H9 (cell line): ENCODE measurements at regions not wholly inside any gene's neighbourhood (a gene's known extent, or its start where the extent isn't known, plus 50 kb on each side); places are given as distances from the start of the nearest gene placed in this dataset.

Source experiments
- DNase-seq: peaks from one replicate; pipeline ENCODE4 v3.0.0-alpha.2; 2017
- H2AFZ ChIP-seq: one replicate; pipeline ENCODE4 v1.6.1; 2013; ENCODE audit warnings: mild to moderate bottlenecking, low read length, control low read depth, moderate library complexity
- H2AK5ac ChIP-seq: 2 replicates; pipeline ENCODE4 v1.6.1; 2013; ENCODE audit warnings: low read length, control low read depth, mixed read lengths; ENCODE audit not compliant: insufficient read length
- H2BK120ac ChIP-seq: one replicate; pipeline ENCODE4 v1.6.1; 2013; ENCODE audit warnings: low read depth, mild to moderate bottlenecking, low read length, control low read depth, inconsistent platforms; ENCODE audit not compliant: poor library complexity, severe bottlenecking
- H2BK12ac ChIP-seq: 2 replicates; pipeline ENCODE4 v1.6.1; 2013; ENCODE audit warnings: low read length, control low read depth, mixed read lengths, low read depth; ENCODE audit not compliant: insufficient read length
- H2BK15ac ChIP-seq: 2 replicates; pipeline ENCODE4 v1.6.1; 2013; ENCODE audit warnings: low read depth, low read length, control low read depth
- H2BK20ac ChIP-seq: one replicate; pipeline ENCODE4 v1.6.1; 2013; ENCODE audit warnings: low read depth, mild to moderate bottlenecking, low read length, control low read depth, inconsistent platforms; ENCODE audit not compliant: poor library complexity, severe bottlenecking
- H2BK5ac ChIP-seq: 2 replicates; pipeline ENCODE4 v1.6.1; 2013; ENCODE audit warnings: low read length, control low read depth, mixed read lengths; ENCODE audit not compliant: insufficient read length
- H3K14ac ChIP-seq: 2 replicates; pipeline ENCODE4 v1.6.1; 2013; ENCODE audit warnings: low read length, control low read depth; ENCODE audit not compliant: insufficient read depth
- H3K18ac ChIP-seq: 2 replicates; pipeline ENCODE4 v1.6.1; 2013; ENCODE audit warnings: low read depth, mild to moderate bottlenecking, mixed read lengths, low read length, control low read depth; ENCODE audit not compliant: insufficient read length
- H3K23ac ChIP-seq: 2 replicates; pipeline ENCODE4 v1.6.1; 2013; ENCODE audit warnings: low read length, control low read depth, mixed read lengths, low read depth; ENCODE audit not compliant: insufficient read length
- H3K23me2 ChIP-seq: 2 replicates; pipeline ENCODE4 v1.6.1; 2013; ENCODE audit warnings: low read depth, mild to moderate bottlenecking, mixed read lengths, low read length, control low read depth; ENCODE audit not compliant: insufficient read length, poor library complexity, severe bottlenecking
- H3K27ac ChIP-seq: 2 replicates; pipeline ENCODE4 v1.5.1; 2013; ENCODE audit warnings: low read length, control low read depth, mixed read lengths, low read depth; ENCODE audit not compliant: insufficient read length
- H3K27me3 ChIP-seq: 2 replicates; pipeline ENCODE4 v1.6.1; 2013; ENCODE audit warnings: low read length, control low read depth, inconsistent platforms; ENCODE audit not compliant: insufficient read depth
- H3K4ac ChIP-seq: 2 replicates; pipeline ENCODE4 v1.6.1; 2013; ENCODE audit warnings: low read depth, mild to moderate bottlenecking, control low read depth, inconsistent platforms, low read length, moderate library complexity
- H3K4me1 ChIP-seq: 2 replicates; pipeline ENCODE4 v1.6.1; 2013; ENCODE audit warnings: low read length, control low read depth, inconsistent platforms; ENCODE audit not compliant: insufficient read depth
- H3K4me2 ChIP-seq: 2 replicates; pipeline ENCODE4 v1.6.1; 2013; ENCODE audit warnings: low read length, control low read depth, mixed read lengths; ENCODE audit not compliant: insufficient read length, insufficient read depth
- H3K56ac ChIP-seq: 2 replicates; pipeline ENCODE4 v1.6.1; 2013; ENCODE audit warnings: low read depth, mild to moderate bottlenecking, mixed read lengths, low read length, control low read depth; ENCODE audit not compliant: insufficient read length
- H3K79me1 ChIP-seq: 2 replicates; pipeline ENCODE4 v1.6.1; 2013; ENCODE audit warnings: low read depth, mild to moderate bottlenecking, moderate library complexity, low read length, control low read depth, inconsistent platforms; ENCODE audit not compliant: insufficient read depth, poor library complexity, severe bottlenecking
- H3K79me2 ChIP-seq: 2 replicates; pipeline ENCODE4 v1.6.1; 2013; ENCODE audit warnings: low read length, control low read depth, inconsistent platforms; ENCODE audit not compliant: insufficient read depth
- H3K9ac ChIP-seq: 2 replicates; pipeline ENCODE4 v1.6.1; 2013; ENCODE audit warnings: low read length, control low read depth, mixed read lengths; ENCODE audit not compliant: insufficient read length; ENCODE audit errors: extremely low read depth
- H3K9me3 ChIP-seq: one replicate; pipeline ENCODE4 v1.6.1; 2013; ENCODE audit warnings: low read depth, low read length, inconsistent platforms; ENCODE audit not compliant: control insufficient read depth
- H3T11ph ChIP-seq: one replicate; pipeline ENCODE4 v1.6.1; 2013; ENCODE audit warnings: mild to moderate bottlenecking, low read length, control low read depth, inconsistent platforms
- H4K20me1 ChIP-seq: one replicate; pipeline ENCODE4 v1.6.1; 2013; ENCODE audit not compliant: control insufficient read depth, insufficient read length, insufficient read depth
- H4K5ac ChIP-seq: 2 replicates; pipeline ENCODE4 v1.6.1; 2013; ENCODE audit warnings: low read depth, mild to moderate bottlenecking, mixed read lengths, low read length, control low read depth; ENCODE audit not compliant: insufficient read length
- H4K8ac ChIP-seq: replicated peaks from 2 replicates; pipeline ENCODE4 v1.6.1; 2013; ENCODE audit warnings: low read length, control low read depth, mixed read lengths, low read depth; ENCODE audit not compliant: insufficient read length
- H4K91ac ChIP-seq: 2 replicates; pipeline ENCODE4 v1.6.1; 2013; ENCODE audit warnings: low read depth, mild to moderate bottlenecking, moderate library complexity, mixed read lengths, low read length, control low read depth; ENCODE audit not compliant: insufficient read length
- H3K27ac Mint-ChIP-seq, 3 experiments: 2 replicates in 2 of 3; 3 replicates in 1 of 3; pipeline ENCODE4 v1.8.0; 2020 to 2021; ENCODE audit warnings: mixed read lengths in 3 of 3, mild to moderate bottlenecking in 1 of 3, moderate library complexity in 1 of 3
- H3K27me3 Mint-ChIP-seq: 2 replicates; pipeline ENCODE4 v1.8.0; 2021; ENCODE audit warnings: low read depth, mild to moderate bottlenecking, moderate library complexity, mixed read lengths
- H3K36me3 Mint-ChIP-seq, 3 experiments: 2 replicates in 2 of 3; 3 replicates in 1 of 3; pipeline ENCODE4 v1.8.0; 2020 to 2021; ENCODE audit warnings: low read depth in 3 of 3, mixed read lengths in 3 of 3; ENCODE audit not compliant: insufficient read depth in 1 of 3
- H3K4me1 Mint-ChIP-seq, 2 experiments: 2 replicates each; pipeline ENCODE4 v1.8.0; 2020; ENCODE audit warnings: mixed read lengths in 2 of 2
- H3K4me3 Mint-ChIP-seq, 2 experiments: 2 replicates in 1 of 2; 3 replicates in 1 of 2; pipeline ENCODE4 v1.8.0; 2020 to 2021; ENCODE audit warnings: mild to moderate bottlenecking in 2 of 2, mixed read lengths in 2 of 2, moderate library complexity in 1 of 2
- H3K9me3 Mint-ChIP-seq, 2 experiments: 2 replicates in 1 of 2; 3 replicates in 1 of 2; pipeline ENCODE4 v1.8.0; 2020; ENCODE audit warnings: mild to moderate bottlenecking in 2 of 2, mixed read lengths in 2 of 2, moderate library complexity in 1 of 2
- WGBS: extraction: QIAGEN DNeasy Blood & Tissue Kit; methylation state at CpG from one replicate; pipeline ENCODE4 v1.1.7; 2013; ENCODE audit warnings: missing lambda C conversion rate, low lambda C conversion rate, mixed read lengths; ENCODE audit not compliant: insufficient read length; ENCODE audit errors: extremely low coverage; 5-methylcytosine and 5-hydroxymethylcytosine counted together
- TF ChIP-seq, protein P1 (sequence below): fragments of 200-600 bp; sonication (generic); conservative IDR thresholded peaks from 3 replicates; pipeline ENCODE4 v1.8.0; 2021; ENCODE audit warnings: antibody characterized with exemption, mild to moderate bottlenecking

DNA sequence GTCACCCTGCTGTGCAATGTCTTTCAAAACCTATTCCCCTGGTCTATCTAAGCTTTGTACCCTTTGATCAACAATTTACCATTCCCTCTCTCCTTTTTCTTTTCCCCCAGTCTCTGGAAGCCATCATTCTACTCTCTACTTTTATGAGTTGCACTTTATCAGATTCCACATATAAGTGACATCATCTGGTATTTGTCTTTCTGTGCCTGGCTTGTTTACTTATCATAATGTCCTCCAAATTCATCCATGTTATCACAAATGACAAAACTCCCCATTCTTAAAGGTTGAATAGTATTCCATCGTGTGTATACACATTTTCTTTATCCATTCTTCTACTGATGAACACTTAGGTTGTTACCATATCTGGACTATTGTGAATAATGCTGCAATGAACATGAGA, 344.2 kb upstream of the CCNH start:
- Histone ChIP-seq H3T11ph (no peak overlapping the region), H2BK5ac (no peak overlapping the region)
- no CpG with 5 or more reads among the region's 1 CpG for WGBS

More for the DNA sequence above, 344.2 kb upstream of the CCNH start:
- Mint-ChIP-seq H3K9me3 (no peaks in the 10 kb centered on the region), H3K27ac (no peak overlapping the region), H3K27me3 (no peaks in the 10 kb centered on the region), H3K36me3 (no peaks in the 10 kb centered on the region), H3K4me1 (peaks cover 26 to 31% of the 10 kb centered on the region in 2 experiments), H3K4me3 (no peak overlapping the region)
- Histone ChIP-seq H2BK20ac (no peak overlapping the region), H4K8ac (no peak overlapping the region), H3K4ac (no peak overlapping the region), H4K91ac (no peak overlapping the region), H2BK15ac (no peak overlapping the region), H3K18ac (no peak overlapping the region), H2AFZ (no peak overlapping the region), H3K27me3 (no peaks in the 10 kb centered on the region), H3K56ac (no peak overlapping the region), H3K9me3 (no peaks in the 10 kb centered on the region), H3K79me1 (no peaks in the 10 kb centered on the region), H3K23me2 (no peaks in the 10 kb centered on the region), H3K9ac (no peak overlapping the region), H4K20me1 (no peaks in the 10 kb centered on the region), H3K14ac (no peak overlapping the region), H2AK5ac (no peak overlapping the region), H3K4me2 (no peak overlapping the region), H3K27ac (no peak overlapping the region), H3K23ac (no peak overlapping the region), H3K4me1 (peaks cover 6% of the 10 kb centered on the region), H3K79me2 (no peaks in the 10 kb centered on the region), H2BK120ac (no peak overlapping the region), H2BK12ac (no peak overlapping the region), H4K5ac (no peak overlapping the region)
- TF ChIP-seq, protein P1, sequence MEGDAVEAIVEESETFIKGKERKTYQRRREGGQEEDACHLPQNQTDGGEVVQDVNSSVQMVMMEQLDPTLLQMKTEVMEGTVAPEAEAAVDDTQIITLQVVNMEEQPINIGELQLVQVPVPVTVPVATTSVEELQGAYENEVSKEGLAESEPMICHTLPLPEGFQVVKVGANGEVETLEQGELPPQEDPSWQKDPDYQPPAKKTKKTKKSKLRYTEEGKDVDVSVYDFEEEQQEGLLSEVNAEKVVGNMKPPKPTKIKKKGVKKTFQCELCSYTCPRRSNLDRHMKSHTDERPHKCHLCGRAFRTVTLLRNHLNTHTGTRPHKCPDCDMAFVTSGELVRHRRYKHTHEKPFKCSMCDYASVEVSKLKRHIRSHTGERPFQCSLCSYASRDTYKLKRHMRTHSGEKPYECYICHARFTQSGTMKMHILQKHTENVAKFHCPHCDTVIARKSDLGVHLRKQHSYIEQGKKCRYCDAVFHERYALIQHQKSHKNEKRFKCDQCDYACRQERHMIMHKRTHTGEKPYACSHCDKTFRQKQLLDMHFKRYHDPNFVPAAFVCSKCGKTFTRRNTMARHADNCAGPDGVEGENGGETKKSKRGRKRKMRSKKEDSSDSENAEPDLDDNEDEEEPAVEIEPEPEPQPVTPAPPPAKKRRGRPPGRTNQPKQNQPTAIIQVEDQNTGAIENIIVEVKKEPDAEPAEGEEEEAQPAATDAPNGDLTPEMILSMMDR, result no peak
- no peak for DNase-seq
